ENCODE measurements at regions not wholly inside any gene's neighbourhood (a gene's known extent, or its start where the extent isn't known, plus 50 kb on each side); places are given as distances from the start of the nearest gene placed in this dataset.

- TF ChIP-seq CTCF (IDR thresholded peaks at IDR 0.05) (no peak), POLR2A (IDR thresholded peaks at IDR 0.05) (no peak)
Measured at GRCh38 chr12:65586796-65587195, 237.5 kb upstream of the HMGA2 start.

All from body of pancreas (tissue), 4 donors.